ENCODE measurements at regions not wholly inside any gene's neighbourhood (a gene's known extent, or its start where the extent isn't known, plus 50 kb on each side); places are given as distances from the start of the nearest gene placed in this dataset.

- Histone ChIP-seq H3K27ac (no peak overlapping the region), H3K4me1 (peaks cover 0 to 19% (median 0%) of the 10 kb centered on the region in 3 donors), H3K4me3 (no peak overlapping the region), H3K9me3 (no peaks in the 10 kb centered on the region), H3K36me3 (no peaks in the 10 kb centered on the region), H3K27me3 (peaks cover 0 to 9% (median 0%) of the 10 kb centered on the region in 4 donors)
- TF ChIP-seq POLR2A (IDR thresholded peaks at IDR 0.05) (no peak), CTCF (IDR thresholded peaks at IDR 0.05) (no peak)
- intact Hi-C loops (cut with DNase I): loop anchor here (10.0 kb wide), 2 partner anchors 619 to 1329 kb away; partner anchors contain the start of gene HS3ST3B1
- no peak for DNase-seq
- 72 to 76% methylated on average over 3 of the region's 3 CpGs for WGBS, 2 donors
Observed at GRCh38 chr17:14923981-14924380, 341.1 kb downstream of the PMP22 start.

- H3K4me1 ChIP-seq: peaks cover 0 to 19% (median 0%) of the 10 kb centered on the region in 3 donors
- intact Hi-C loops (cut with DNase I): loop anchor here (10.0 kb wide), 2 partner anchors 618 to 1328 kb away; partner anchors contain the start of gene HS3ST3B1
- H3K27me3 ChIP-seq: peaks cover 0 to 3% (median 0%) of the 10 kb centered on the region in 4 donors
- no peaks in the 10 kb centered on the region for H3K36me3 ChIP-seq
- H3K27ac ChIP-seq: no peak overlapping the region
- WGBS, 2 donors: 21 to 28% methylated on average over 2 of the region's 2 CpGs
- no peaks in the 10 kb centered on the region for H3K9me3 ChIP-seq
- TF ChIP-seq CTCF (IDR thresholded peaks at IDR 0.05): no peak
- no peak for TF ChIP-seq POLR2A (IDR thresholded peaks at IDR 0.05)
- DNase-seq: no peak
- H3K4me3 ChIP-seq: no peak overlapping the region
Observed at GRCh38 chr17:14922411-14922810, 342.7 kb downstream of the PMP22 start.

DNA sequence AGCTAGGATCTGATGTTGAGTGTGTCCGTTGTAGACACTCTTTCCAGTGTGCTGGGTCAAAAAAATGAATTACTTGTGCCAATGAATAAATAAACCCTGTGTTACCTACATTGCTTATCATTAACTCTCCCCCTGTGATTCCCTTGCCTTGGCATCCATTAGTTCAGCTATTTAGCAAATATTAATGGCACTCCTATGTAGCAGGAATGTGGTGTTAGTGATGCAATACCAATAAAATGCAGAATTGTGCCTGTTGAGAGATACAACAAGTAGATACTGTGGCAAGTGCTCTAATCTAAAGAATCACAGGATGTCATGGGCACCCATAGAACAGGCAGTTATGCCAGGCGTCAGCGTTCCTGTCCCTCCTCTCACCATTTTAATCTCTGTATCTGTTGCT lies 343.2 kb downstream of the PMP22 start:
- WGBS, 2 donors: 80 to 88% methylated on average over 3 of the region's 3 CpGs
- no peak overlapping the region for H3K4me3 ChIP-seq
- peaks cover 0 to 19% (median 0%) of the 10 kb centered on the region in 3 donors for H3K4me1 ChIP-seq
- intact Hi-C loops (cut with DNase I): loop anchor here (10.0 kb wide), 2 partner anchors 617 to 1327 kb away; partner anchors contain the start of gene HS3ST3B1
- H3K36me3 ChIP-seq: no peaks in the 10 kb centered on the region
- no peak overlapping the region for H3K27ac ChIP-seq
- no peaks in the 10 kb centered on the region for H3K9me3 ChIP-seq
- no peaks in the 10 kb centered on the region for H3K27me3 ChIP-seq
- no peak for DNase-seq
- TF ChIP-seq POLR2A (IDR thresholded peaks at IDR 0.05): no peak
- TF ChIP-seq CTCF (IDR thresholded peaks at IDR 0.05): no peak

GRCh38 chr17:14919631-14920213 lies 345.4 kb downstream of the PMP22 start:
- 25 to 38% methylated on average over 5 of the region's 5 CpGs for WGBS, 2 donors
- TF ChIP-seq POLR2A (IDR thresholded peaks at IDR 0.05) (no peak), CTCF (IDR thresholded peaks at IDR 0.05) (no peak)
- no peaks in the 10 kb centered on the region for H3K9me3 ChIP-seq
- H3K36me3 ChIP-seq: no peaks in the 10 kb centered on the region
- H3K4me1 ChIP-seq: peaks cover 0 to 14% (median 0%) of the 10 kb centered on the region in 3 donors
- intact Hi-C loops (cut with DNase I): loop anchor here (10.0 kb wide), 2 partner anchors 615 to 1325 kb away; partner anchors contain the start of gene HS3ST3B1
- no peaks in the 10 kb centered on the region for H3K27me3 ChIP-seq
- DNase-seq: no peak
- no peak overlapping the region for H3K4me3 ChIP-seq
- no peak overlapping the region for H3K27ac ChIP-seq

GRCh38 chr17:14919094-14919493 lies 346.0 kb downstream of the PMP22 start:
- DNase-seq: no peak
- TF ChIP-seq CTCF (IDR thresholded peaks at IDR 0.05) (no peak), POLR2A (IDR thresholded peaks at IDR 0.05) (no peak)
- peaks cover 0 to 14% (median 0%) of the 10 kb centered on the region in 3 donors for H3K4me1 ChIP-seq
- no peak overlapping the region for H3K27ac ChIP-seq
- no peaks in the 10 kb centered on the region for H3K36me3 ChIP-seq
- H3K4me3 ChIP-seq: no peak overlapping the region
- 62% methylated on average over 5 of the region's 5 CpGs for WGBS, 2 donors
- H3K27me3 ChIP-seq: no peaks in the 10 kb centered on the region
- intact Hi-C loops (cut with DNase I): no loop called here
- no peaks in the 10 kb centered on the region for H3K9me3 ChIP-seq
